HG03520 (cell line): ENCODE measurements at regions not wholly inside any gene's neighbourhood (a gene's known extent, or its start where the extent isn't known, plus 50 kb on each side); places are given as distances from the start of the nearest gene placed in this dataset.

ENCODE experiments used
- ATAC-seq: cut with Tn5 transposase; IDR thresholded peaks from one replicate; pipeline ENCODE4 v1.9.1; 2021; ENCODE audit warnings: mild to moderate bottlenecking, moderate library complexity; ENCODE audit not compliant: unreplicated experiment

DNA sequence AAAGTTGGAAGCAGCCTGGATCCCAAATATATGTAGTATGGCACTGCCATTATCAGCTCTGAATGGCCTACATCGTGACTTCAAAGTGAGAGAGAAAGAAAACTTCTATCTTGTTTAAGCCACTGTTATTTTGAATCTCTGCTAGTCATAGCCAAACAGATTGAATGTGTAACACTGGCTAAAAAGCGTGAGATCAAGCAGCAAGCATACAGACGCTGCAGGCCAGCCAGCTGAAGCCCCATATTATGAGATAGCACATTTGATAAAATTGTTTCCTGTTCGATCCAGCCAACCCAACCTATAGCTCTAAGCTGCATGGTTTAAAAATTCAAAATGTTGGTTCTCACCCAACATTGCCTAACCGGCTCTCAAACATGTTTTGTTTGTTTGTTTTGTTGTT, 95.0 kb downstream of the DUSP6 start:
- no peak for ATAC-seq

DNA sequence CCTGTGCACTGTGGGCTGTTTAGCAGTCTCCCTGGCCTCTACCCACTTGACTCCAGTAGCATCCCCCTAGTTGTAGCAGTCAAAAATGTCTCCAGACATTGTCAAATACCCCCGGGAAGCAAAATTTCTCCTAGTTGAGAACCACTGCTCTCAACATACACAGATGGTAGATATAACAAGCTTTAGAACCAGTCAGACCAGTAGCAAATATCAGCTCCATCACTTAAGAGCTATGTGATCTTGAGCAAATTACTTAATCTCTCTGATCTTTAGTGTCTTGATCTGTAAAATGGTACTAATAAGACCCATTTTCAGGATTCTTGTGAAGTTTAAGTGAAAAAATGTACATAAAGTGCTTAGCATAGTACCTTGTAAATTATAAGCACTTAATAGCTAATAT, 96.2 kb downstream of the DUSP6 start:
- no peak for ATAC-seq

DNA sequence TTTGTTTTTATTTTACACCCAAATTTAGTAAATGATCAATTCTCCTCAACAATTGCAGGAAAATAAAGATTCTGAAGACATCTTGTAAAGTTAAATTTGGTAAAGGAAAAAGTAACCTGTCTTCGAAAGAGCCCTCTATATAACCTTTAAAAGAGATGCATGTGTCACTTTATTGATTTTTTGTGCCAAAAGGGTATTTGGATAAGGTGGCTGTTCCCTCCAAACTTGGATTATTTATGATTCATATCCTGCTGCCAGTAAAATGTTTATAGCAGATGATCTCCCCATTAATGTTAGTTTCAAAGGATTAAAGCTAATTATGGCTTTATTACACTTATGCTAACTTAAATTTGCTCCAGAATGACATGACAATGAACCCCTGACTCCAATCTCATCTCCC, 98.8 kb downstream of the DUSP6 start:
- ATAC-seq = no peak

DNA sequence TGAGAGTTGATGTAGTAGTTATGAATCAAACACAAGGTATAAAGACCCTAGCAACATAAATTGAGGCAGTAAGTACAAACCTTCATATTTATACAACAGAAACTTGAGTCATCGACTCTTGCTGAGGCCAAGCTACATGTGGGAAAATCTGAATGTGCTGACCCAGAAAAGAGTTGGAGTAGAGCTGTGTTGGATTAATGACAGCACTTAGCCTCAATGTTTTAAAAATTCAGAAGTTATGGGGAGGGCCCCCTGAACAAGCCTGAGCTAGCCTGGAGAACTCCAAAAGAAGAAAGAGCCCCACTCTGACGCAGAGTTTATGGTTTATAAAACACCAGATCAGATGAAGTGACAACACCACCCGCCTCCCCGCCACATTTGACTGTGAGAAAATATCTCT, 100.0 kb downstream of the DUSP6 start:
- no peak for ATAC-seq

DNA sequence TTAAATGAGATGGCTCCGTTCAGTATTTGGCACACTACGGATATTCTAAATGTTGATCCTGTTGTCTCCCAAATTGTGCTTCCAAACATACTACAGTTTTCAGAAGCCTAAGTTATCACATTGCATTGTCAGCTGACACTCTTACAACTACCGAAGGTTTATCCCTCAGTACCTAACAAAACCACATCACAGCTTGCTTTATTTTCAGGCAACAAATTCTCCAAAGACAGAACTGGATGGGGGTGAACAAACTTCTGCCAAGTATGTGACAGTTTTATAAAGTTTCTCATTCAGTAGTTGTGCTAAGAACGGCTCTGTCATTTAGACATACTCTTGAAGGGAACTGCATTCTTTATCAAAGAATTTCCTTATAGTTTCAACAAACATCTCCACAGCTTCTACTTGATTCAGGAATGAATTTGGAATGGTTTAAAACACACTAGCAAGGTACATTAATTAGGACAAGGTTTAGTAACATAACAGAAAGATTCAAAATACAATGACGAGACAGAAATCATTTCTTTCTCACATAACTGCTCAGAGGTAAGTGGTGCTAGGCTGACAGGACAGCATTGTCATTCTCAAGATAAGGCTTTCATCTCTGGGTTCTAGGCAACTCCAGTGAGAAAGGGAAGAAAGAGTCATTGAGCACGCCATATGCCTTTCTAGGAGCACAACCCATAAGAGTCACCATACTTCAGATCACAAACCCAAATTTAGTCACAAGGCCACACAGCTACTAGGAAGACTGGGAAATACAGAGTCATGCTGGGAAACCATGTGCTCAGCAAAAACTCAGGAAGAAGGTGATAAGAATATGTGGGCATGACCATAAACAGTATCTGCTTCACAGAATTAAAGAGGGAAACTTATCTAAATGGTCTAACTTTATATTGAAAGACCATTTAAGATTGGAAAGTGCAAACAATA, 100.7 kb downstream of the DUSP6 start:
- ATAC-seq = no peak

DNA sequence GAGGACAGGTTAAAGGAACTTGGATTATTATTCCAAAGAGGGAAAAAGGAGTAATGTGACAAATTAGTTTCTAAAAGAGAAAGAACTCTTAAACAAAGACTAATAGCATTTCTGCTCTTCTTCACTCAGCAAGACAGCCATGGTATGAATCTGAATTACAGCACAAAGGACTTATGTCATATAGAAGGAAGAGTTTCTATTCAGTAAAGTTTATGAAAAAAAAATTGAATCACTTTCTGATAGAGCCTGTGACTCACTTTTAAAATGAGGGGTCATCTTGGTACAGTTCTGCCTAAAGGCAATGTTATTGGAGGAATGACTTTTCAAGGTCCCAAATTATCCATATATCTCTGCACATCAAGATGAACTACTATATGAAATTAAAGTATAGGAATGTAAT, 101.7 kb downstream of the DUSP6 start:
- no peak for ATAC-seq

DNA sequence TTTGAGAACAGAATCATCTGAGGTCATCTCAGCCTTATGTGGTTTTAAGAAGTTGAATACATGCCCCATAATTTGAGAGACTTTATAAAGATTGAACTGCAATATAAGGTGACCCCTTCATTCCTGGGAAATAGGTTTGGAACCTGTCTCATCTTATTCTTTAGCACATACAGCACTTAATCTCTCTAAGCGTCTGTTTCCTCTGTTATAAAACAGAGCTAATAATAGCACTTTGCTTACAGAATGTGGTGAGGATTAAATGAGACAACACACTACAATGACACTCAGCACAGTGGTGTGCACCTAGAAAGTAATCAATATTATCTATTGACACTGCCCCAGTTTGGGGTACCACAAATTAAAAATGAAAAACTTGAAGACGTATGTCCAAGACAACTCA, 102.1 kb downstream of the DUSP6 start:
- ATAC-seq = no peak

DNA sequence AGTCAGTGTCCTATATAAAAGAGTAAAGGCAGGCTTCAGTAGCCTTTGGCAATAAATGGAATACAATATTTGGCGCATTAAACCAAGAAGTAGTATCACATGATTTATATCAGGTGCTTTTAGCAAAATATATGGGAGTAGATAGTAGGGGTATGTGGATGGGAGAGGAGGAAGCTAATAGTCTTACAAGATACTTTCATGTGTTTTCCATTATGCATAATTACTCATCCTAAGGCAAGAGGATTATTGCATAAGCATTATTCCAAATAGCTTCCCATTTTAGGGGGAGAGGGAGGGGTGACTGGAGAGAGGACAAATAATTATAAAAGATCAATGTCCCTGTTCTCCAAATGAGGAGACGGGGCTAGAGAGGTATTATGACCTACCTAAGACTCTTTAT, 104.3 kb downstream of the DUSP6 start:
- no peak for ATAC-seq

DNA sequence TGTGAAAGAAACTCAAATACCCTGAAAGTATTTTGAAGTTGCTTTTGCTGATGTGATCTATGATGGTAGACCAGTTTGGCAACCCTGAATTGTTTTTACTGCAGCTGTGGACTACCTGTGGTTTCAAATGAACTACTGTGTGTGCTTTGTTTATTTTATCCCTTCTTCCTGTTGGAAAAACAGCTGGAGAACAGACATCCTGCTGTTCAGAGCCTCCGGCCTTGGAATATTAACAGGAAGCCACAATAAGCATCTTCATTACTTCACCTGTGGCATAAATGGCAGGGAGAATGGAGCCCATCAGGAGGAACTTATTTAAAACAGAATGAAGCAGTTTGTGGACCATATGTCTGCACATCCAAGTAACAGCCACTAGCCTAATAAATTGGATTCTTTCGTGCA, 104.8 kb downstream of the DUSP6 start:
- no peak for ATAC-seq

DNA sequence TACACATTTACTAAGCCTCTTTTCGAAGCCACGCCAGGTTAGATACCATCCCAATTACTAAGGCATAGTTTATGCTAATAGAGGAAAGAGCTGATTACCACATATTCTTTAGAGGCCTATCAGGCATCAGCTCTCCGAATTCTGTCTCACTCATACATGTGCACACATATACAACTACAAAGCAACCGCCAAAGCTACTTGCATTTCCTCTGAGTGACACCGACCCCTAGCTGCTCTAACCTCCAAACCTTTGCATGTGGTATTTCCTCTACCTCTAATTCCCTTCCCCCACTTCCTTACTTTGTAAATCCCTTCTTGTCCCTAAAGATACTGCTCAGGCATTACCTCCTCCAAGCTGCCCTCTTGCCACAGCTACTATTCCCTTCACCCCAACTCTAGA, 107.2 kb downstream of the DUSP6 start:
- ATAC-seq = no peak

DNA sequence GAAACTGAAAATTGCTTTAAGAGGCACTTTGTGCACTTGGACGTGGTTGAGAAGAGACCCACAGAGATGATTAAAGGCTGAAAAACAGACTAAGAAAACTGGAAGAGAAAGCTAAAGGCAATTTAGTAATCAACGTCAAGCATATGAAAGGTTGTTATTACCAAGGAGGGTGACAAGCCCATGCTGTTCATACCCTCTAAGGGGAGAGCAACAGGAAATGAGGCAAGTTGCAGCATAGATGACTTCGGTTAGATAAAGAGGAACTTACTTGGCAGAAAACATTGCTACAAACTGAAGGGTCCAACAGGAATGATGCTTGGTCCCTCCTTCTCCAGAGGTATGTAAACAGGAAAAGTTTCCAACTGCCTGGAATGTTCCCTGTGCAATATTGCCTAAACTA, 107.8 kb downstream of the DUSP6 start:
- ATAC-seq = peak; percentile 54

DNA sequence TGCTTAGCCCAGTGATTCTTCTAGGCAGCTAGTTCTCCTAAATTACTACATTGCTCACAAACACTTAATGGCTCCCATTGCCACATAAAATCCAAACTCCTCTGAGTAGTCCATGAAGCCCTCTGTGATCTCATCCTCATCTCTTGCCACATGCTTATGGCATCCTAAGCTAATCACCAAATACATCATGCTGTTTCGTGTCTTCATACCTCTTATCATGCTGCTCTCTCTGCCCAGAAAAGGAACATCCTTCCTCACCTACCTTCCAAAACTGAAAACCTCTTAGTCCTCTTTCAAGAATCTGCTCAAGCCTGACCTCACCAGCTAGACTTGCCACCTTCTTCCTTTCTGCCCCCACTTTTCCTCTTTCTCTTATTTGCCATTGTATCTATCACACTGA, 108.5 kb downstream of the DUSP6 start:
- ATAC-seq = no peak

DNA sequence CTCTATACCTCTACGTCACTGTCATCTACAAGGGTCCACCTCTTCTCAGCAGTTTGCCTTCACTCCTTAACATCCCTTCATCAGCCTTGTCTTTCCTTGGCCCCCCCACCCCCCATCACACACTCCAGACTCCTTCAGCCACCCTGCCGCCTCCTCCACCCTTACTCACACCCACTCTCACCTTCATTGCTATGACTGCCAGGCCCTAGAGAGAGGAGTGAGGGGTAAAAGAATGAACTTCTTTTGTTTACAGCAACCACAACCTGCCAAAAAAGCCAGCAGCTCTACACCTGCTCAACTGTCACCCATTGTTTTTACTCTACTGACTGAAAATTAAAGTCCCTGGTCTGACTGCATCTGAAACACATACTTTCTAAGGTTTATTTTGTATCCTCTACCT, 112.8 kb downstream of the DUSP6 start:
- ATAC-seq = no peak

DNA sequence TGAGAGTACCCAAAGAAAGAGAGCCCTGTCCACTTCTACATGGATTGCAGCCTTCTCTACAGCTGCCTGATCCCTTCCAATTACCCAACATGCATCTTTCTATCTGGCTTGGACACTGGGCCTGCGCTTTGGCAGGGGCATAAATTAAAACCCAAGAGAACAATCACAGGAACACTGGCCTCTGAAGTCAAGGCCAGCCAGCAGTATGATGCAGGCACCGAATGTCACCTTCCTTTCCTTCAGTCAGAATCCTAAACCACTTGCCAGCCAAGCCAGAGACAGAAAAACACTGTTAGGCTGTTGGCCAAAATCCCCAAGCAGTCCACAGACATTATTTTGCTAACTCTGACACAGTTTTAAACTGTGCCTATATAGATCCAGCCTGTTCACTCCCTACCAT, 113.7 kb downstream of the DUSP6 start:
- ATAC-seq = no peak

DNA sequence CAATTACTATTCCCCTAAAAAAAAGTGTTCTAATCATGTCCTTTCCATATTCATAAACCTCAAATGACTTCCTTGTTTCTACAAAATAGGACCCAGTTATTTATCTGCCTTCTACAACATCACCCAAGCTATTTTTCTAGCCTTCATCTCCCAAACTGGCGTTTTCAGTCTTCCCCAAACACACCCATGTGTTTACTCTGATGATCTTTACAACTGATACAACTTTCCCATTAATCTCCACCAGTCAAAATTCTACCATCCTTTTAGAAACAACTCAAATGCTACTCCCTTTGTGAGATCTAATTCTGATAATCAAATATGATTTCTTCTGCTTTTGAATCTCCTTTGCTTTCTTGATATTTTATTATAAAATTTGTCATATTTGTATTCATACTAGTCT, 114.5 kb downstream of the DUSP6 start:
- no peak for ATAC-seq

DNA sequence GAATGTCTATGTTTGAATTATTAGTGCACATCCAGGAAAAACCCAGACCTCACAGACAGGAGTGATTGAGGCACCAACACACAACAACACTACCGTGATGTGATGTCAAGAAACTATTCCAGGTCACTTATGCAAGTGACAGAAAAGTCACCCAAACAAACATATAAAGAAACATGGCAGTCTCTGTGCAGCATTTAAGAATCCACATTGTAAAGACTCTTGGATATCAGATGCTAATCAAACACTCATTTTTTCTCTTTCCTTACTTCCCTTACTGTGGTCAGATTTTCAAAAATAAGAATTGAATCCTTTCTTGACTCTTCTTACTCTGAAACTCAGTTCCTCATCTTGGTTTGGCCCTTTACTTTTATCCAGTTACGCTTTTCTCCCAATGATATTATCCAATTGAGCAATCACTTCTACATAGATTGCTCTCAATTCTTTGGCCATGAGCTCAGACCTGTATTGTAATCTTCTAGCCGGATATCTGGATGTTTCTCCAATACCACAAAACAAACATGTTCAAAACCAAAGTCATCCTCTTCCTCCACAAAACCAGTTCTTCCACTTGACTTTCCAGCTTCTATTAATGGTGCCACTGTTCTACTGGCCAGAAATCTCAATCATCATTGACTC, 115.4 kb downstream of the DUSP6 start:
- ATAC-seq = no peak

DNA sequence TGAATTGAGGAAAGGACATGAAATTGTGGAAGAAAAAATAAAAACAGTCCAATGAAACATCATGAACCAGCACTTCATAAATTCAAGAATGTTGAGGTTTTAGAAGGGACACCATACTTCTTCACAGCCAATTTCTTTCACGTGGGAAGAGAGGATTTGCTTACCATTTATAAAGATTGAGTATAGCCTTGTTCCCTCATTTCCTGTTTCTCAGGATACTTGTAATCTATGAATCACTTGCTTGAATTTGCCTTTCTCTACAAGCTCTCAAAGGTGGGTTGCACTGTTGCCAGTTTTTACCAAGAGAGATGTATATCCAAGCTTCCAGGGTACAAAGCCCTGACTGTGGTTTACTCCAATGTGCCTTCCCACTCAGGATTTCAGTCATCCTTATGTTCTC, 116.1 kb downstream of the DUSP6 start:
- no peak for ATAC-seq

DNA sequence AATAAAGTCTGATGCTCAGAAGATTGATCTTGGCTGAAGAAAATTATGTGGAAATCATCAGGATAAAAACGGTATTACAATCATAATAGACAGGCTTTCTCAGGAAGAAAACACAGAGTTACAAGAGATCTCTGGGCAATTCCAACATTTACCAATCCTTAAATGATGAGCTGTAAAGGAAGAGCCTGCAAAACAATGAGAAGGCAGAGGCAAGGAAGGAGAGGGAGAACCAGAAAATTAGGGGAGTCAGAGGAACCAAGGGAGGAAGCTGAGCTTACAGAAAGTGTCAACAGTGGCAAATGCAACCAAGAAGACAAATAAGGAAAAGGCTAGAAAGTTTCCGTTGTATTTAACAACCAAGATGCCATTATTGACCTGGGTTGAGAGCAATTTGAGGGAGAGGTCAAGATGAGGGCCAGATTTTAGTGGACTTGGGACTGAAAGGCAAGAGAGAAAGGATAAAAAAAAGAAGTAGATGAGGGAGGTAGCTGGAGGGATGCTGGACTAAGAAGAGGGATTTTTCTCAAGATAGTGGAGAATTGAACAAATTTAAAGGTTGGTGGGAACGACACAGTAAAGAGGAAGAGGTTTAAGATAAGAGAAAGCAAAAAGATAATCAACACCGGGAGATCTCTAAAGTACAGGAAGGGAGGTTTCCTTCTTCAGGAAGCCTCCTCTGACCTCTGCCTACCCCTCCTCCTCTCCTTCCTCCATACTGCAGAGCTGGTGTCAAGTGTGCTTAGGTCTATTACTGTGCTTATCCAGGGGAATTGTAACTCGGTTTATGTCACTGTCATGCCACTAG, 116.9 kb downstream of the DUSP6 start:
- ATAC-seq = no peak

DNA sequence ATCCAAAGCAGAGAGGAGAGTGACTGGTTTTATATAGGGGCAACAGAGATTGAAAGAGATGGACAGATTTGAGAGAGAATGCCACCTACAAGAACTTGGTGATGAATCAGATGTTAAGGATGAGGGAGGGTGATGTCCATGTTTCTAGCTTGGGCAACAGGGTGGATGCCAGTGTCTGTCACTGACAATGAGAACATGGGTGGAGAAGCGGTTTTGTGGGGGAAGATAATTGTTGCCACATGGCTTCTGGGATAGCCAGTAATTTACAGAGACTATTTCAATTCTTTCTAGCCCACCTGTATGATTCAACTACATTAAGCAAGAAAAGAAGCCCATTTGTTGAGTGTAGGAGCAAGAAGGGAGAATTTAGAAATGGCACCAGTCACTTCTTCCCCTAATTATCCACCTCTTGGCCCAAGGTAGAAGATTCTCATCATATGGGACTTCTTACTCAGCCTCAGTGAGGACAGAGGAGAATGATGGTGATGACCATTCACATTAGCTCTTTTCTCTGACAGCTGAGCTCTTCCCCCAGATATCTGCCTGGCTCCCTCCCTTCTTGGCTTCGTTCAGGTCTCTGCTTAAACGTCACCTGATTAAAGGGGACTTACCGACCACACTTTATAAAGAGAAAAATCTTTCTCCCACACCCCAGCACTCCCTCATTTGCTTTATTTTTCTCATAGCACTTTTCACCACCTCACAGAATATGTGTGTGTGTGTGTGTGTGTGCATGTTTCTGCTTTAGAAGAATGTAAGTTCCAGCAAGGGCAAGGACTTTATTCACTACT, 117.8 kb downstream of the DUSP6 start:
- no peak for ATAC-seq

DNA sequence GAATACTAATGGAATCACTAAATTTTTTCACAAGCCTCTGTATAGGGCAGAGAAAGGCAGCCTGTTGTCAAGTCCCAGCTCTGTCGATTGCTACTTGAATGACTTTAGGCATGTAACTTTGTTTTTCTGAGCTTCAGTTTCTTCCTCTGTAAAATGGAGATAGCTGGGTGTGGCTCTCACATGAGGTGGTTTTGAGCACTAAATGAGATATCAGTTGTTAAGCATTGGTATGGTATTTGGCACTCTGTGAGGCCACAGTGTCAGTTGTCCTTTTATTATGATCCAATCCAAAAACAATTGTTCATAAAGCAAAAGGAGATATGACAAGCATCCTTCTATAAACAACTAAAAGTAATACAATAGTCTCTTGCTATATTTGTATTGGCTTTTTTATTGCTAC, 120.6 kb downstream of the DUSP6 start:
- ATAC-seq = no peak
